ENCODE measurements at regions not wholly inside any gene's neighbourhood (a gene's known extent, or its start where the extent isn't known, plus 50 kb on each side); places are given as distances from the start of the nearest gene placed in this dataset.
A peak's percentile ranks its signal among the peaks of the same experiment; 100 is the strongest.

GRCh38 chr20:39311851-39312506 is 349.8 kb downstream of the DHX35 start:
- H3K4me1 ChIP-seq (ENCODE audit: control insufficient read depth, insufficient read depth, low read length) = no peaks in the 10 kb centered on the region
- TF ChIP-seq, protein P1, sequence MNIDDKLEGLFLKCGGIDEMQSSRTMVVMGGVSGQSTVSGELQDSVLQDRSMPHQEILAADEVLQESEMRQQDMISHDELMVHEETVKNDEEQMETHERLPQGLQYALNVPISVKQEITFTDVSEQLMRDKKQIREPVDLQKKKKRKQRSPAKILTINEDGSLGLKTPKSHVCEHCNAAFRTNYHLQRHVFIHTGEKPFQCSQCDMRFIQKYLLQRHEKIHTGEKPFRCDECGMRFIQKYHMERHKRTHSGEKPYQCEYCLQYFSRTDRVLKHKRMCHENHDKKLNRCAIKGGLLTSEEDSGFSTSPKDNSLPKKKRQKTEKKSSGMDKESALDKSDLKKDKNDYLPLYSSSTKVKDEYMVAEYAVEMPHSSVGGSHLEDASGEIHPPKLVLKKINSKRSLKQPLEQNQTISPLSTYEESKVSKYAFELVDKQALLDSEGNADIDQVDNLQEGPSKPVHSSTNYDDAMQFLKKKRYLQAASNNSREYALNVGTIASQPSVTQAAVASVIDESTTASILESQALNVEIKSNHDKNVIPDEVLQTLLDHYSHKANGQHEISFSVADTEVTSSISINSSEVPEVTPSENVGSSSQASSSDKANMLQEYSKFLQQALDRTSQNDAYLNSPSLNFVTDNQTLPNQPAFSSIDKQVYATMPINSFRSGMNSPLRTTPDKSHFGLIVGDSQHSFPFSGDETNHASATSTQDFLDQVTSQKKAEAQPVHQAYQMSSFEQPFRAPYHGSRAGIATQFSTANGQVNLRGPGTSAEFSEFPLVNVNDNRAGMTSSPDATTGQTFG (tag by site-specific recombination; IDR thresholded peaks at IDR 0.05; ENCODE audit: borderline replicate concordance) = no peak
- TF ChIP-seq ZNF302 (tag by site-specific recombination; IDR thresholded peaks at IDR 0.05; ENCODE audit: low read depth) (no peak), ZBTB17 (tag by site-specific recombination; IDR thresholded peaks at IDR 0.05) (0 out of 2 replicates have a peak, but pooled peaks have one; percentile 53), FEZF1 (tag by site-specific recombination; IDR thresholded peaks at IDR 0.05) (no peak)
- H3K36me3 ChIP-seq (ENCODE audit: control insufficient read depth in 2 of 2, insufficient read depth in 1 of 2, low read length in 2 of 2) = no peaks in the 10 kb centered on the region
- POLR2A ChIA-PET = no interaction called here
- H3K27ac ChIP-seq (ENCODE audit: extremely low read depth, low read depth, low read length) = no peak overlapping the region
- CTCF ChIA-PET = no interaction called here
- no peaks in the 10 kb centered on the region for H3K9me3 ChIP-seq (ENCODE audit: control insufficient read depth, insufficient read depth, low read depth, low read length)
- H3K4me3 ChIP-seq (ENCODE audit: low read depth, low read length) = no peak overlapping the region

- H3K4me1 ChIP-seq (ENCODE audit: control insufficient read depth, insufficient read depth, low read length) = no peaks in the 10 kb centered on the region
- H3K4me3 ChIP-seq (ENCODE audit: low read depth, low read length) = no peak overlapping the region
- H3K36me3 ChIP-seq (ENCODE audit: control insufficient read depth in 2 of 2, insufficient read depth in 1 of 2, low read length in 2 of 2) = no peaks in the 10 kb centered on the region
- no peaks in the 10 kb centered on the region for H3K9me3 ChIP-seq (ENCODE audit: control insufficient read depth, insufficient read depth, low read depth, low read length)
- TF ChIP-seq, protein P2, sequence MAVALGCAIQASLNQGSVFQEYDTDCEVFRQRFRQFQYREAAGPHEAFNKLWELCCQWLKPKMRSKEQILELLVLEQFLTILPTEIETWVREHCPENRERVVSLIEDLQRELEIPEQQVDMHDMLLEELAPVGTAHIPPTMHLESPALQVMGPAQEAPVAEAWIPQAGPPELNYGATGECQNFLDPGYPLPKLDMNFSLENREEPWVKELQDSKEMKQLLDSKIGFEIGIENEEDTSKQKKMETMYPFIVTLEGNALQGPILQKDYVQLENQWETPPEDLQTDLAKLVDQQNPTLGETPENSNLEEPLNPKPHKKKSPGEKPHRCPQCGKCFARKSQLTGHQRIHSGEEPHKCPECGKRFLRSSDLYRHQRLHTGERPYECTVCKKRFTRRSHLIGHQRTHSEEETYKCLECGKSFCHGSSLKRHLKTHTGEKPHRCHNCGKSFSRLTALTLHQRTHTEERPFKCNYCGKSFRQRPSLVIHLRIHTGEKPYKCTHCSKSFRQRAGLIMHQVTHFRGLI (tag by site-specific recombination; IDR thresholded peaks at IDR 0.05) = no peak
- no peak for TF ChIP-seq ZNF239 (tag by site-specific recombination; IDR thresholded peaks at IDR 0.05)
- peak; percentile 85 for TF ChIP-seq ZIC2 (tag by site-specific recombination; IDR thresholded peaks at IDR 0.05)
- no peak for TF ChIP-seq ZNF404 (tag by site-specific recombination; IDR thresholded peaks at IDR 0.05)
- TF ChIP-seq HOXA7 (CRISPR knock-in tag; IDR thresholded peaks at IDR 0.05; ENCODE audit: borderline replicate concordance) = no peak
- no peak for TF ChIP-seq ZBTB10 (tag by site-specific recombination; IDR thresholded peaks at IDR 0.05)
- ChIA-PET POLR2A (no interaction called here), CTCF (interaction anchor here (0.6 kb wide), 1 partner anchor 1826 kb away, joined by 3 read pairs; no protein-coding TSS in a partner anchor)
- no peak overlapping the region for H3K27ac ChIP-seq (ENCODE audit: extremely low read depth, low read depth, low read length)
Measured at GRCh38 chr20:39310363-39310995, 348.3 kb downstream of the DHX35 start.

GRCh38 chr20:39309458-39309857 is 347.3 kb downstream of the DHX35 start:
- no peak for TF ChIP-seq GLI2 (tag by site-specific recombination; IDR thresholded peaks at IDR 0.05; ENCODE audit: borderline replicate concordance, low read depth)
- TF ChIP-seq ZNF510 (tag by site-specific recombination; IDR thresholded peaks at IDR 0.05; ENCODE audit: insufficient replicate concordance) = no peak
- CTCF ChIA-PET = no interaction called here
- POLR2A ChIA-PET = no interaction called here

More at GRCh38 chr20:39309458-39309857, 347.3 kb downstream of the DHX35 start:
- H3K4me1 ChIP-seq (ENCODE audit: control insufficient read depth, insufficient read depth, low read length) = no peaks in the 10 kb centered on the region
- no peaks in the 10 kb centered on the region for H3K9me3 ChIP-seq (ENCODE audit: control insufficient read depth, insufficient read depth, low read depth, low read length)
- H3K27ac ChIP-seq (ENCODE audit: extremely low read depth, low read depth, low read length) = no peak overlapping the region
- no peaks in the 10 kb centered on the region for H3K36me3 ChIP-seq (ENCODE audit: control insufficient read depth in 2 of 2, insufficient read depth in 1 of 2, low read length in 2 of 2)
- no peak overlapping the region for H3K4me3 ChIP-seq (ENCODE audit: low read depth, low read length)

Data from HEK293 (cell line).